PC-9 (cell line): ENCODE measurements at regions not wholly inside any gene's neighbourhood (a gene's known extent, or its start where the extent isn't known, plus 50 kb on each side); places are given as distances from the start of the nearest gene placed in this dataset.

Source experiments
- CTCF ChIP-seq: fragments of 200-600 bp; sonication (generic); conservative IDR thresholded peaks from 2 replicates; pipeline ENCODE4 v1.6.1; 2017; ENCODE audit warnings: mixed run types, antibody characterized with exemption, mild to moderate bottlenecking, moderate library complexity
- EZH2 ChIP-seq: fragments of 200-600 bp; sonication (generic); IDR thresholded peaks from 2 replicates; pipeline ENCODE4 v1.8.0; 2017; ENCODE audit warnings: antibody characterized with exemption, low read depth

- TF ChIP-seq CTCF, result no peak
- TF ChIP-seq EZH2, result no peak
These were observed 1426.2 kb upstream of the WWC1 start for GRCh38 chr5:166865206-166865605.
